ENCODE measurements at regions not wholly inside any gene's neighbourhood (a gene's known extent, or its start where the extent isn't known, plus 50 kb on each side); places are given as distances from the start of the nearest gene placed in this dataset.
"Not testable (repeated sequence)": the region's sequence is repeated elsewhere in the genome, so short reads cannot be mapped to it uniquely, and the experiment has no call there.

DNA sequence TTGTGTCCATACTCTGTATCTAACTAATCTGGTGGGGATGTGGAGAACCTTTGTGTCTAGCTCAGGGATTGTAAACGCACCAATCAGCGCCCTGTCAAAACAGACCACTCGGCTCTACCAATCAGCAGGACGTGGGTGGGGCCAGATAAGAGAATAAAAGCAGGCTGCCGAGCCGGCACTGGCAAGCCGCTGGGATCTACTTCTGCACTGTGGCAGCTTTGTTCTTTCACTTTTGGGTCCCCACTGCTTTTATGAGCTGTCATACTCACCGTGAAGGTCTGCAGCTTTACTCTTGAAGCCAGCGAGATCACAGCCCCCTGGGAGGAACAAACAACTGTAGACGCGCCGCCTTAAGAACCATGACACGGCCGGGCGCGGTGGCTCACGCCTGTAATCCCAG is 62.7 kb upstream of the EEF1E1 start:
- TF ChIP-seq POLR2AphosphoS5 (IDR thresholded peaks at IDR 0.05; ENCODE audit: low read depth, low read length); TAF1 (IDR thresholded peaks at IDR 0.05; ENCODE audit: borderline replicate concordance, low read depth, low read length): not testable (repeated sequence)
